SK-N-SH treated with all-trans-retinoic acid at 6 μM for 48 hours (cell line): ENCODE measurements at regions not wholly inside any gene's neighbourhood (a gene's known extent, or its start where the extent isn't known, plus 50 kb on each side); places are given as distances from the start of the nearest gene placed in this dataset.

ENCODE experiments used
- ARNTL ChIP-seq: fragments of 450-650 bp; formaldehyde crosslinking; IDR thresholded peaks from 2 replicates; pipeline ENCODE4 v1.5.0; 2020; ENCODE audit warnings: low read depth, mild to moderate bottlenecking, moderate library complexity, borderline replicate concordance
- BACH2 ChIP-seq: fragments of 250-450 bp; sonication (Bioruptor Pico); IDR thresholded peaks from 2 replicates; pipeline ENCODE4 v1.9.0; 2021; ENCODE audit warnings: mild to moderate bottlenecking, borderline replicate concordance
- PPARA ChIP-seq: fragments of 250-450 bp; sonication (Bioruptor Pico); IDR thresholded peaks from 2 replicates; pipeline ENCODE4 v1.5.0; 2020; ENCODE audit warnings: mild to moderate bottlenecking, borderline replicate concordance
- ZFP30 ChIP-seq: fragments of 450-650 bp; formaldehyde crosslinking; IDR thresholded peaks from 2 replicates; pipeline ENCODE4 v1.5.0; 2022; ENCODE audit warnings: mild to moderate bottlenecking, moderate library complexity
- ZNF70 ChIP-seq: fragments of 450-650 bp; formaldehyde crosslinking; IDR thresholded peaks from 2 replicates; pipeline ENCODE4 v1.5.0; 2020; ENCODE audit warnings: mild to moderate bottlenecking, moderate library complexity

GRCh38 chr17:65385071-65385470 lies 176.4 kb downstream of the AXIN2 start:
- TF ChIP-seq ZFP30, result no peak
- no peak for TF ChIP-seq PPARA
- no peak for TF ChIP-seq ZNF70 (CRISPR knock-in tag)
- TF ChIP-seq ARNTL (CRISPR knock-in tag), result no peak
- TF ChIP-seq BACH2 (CRISPR knock-in tag), result no peak
